SK-N-MC (cell line): ENCODE measurements at regions not wholly inside any gene's neighbourhood (a gene's known extent, or its start where the extent isn't known, plus 50 kb on each side); places are given as distances from the start of the nearest gene placed in this dataset.

Experiments used
- EZH2 ChIP-seq: fragments of 200-600 bp; sonication (generic); IDR thresholded peaks from one replicate; pipeline ENCODE4 v1.6.1; 2017; ENCODE audit warnings: antibody characterized with exemption
- POLR2AphosphoS5 ChIP-seq: IDR thresholded peaks from 2 replicates; pipeline ENCODE4 v1.6.1; 2012; ENCODE audit warnings: mild to moderate bottlenecking, low read depth, low read length, borderline replicate concordance

GRCh38 chr7:130956417-130957136 lies 222.6 kb upstream of the KLF14 start:
- TF ChIP-seq POLR2AphosphoS5: no peak
- TF ChIP-seq EZH2: no peak
